Astrocyte of the spinal cord (primary cell): ENCODE measurements at regions not wholly inside any gene's neighbourhood (a gene's known extent, or its start where the extent isn't known, plus 50 kb on each side); places are given as distances from the start of the nearest gene placed in this dataset.
A peak's percentile ranks its signal among the peaks of the same experiment; 100 is the strongest.

Experiments used
- DNase-seq: peaks from one replicate; pipeline ENCODE4 v3.0.0; 2011; ENCODE audit warnings: low read depth, low spot score
- H3K4me3 ChIP-seq: 2 replicates; pipeline ENCODE4 v1.5.1; 2011; ENCODE audit warnings: low read depth, mild to moderate bottlenecking, low read length, moderate library complexity
- in situ Hi-C: cut with HindIII; loops from 2 replicates; pipeline ENCODE4 v1.10.0; 2017; ENCODE audit warnings: low sequenced_read_pairs
- TF ChIP-seq, protein P1 (sequence below): IDR thresholded peaks from 2 replicates; pipeline ENCODE4 v1.5.1; 2012; ENCODE audit warnings: low read depth, mild to moderate bottlenecking, low read length, inconsistent platforms

DNA sequence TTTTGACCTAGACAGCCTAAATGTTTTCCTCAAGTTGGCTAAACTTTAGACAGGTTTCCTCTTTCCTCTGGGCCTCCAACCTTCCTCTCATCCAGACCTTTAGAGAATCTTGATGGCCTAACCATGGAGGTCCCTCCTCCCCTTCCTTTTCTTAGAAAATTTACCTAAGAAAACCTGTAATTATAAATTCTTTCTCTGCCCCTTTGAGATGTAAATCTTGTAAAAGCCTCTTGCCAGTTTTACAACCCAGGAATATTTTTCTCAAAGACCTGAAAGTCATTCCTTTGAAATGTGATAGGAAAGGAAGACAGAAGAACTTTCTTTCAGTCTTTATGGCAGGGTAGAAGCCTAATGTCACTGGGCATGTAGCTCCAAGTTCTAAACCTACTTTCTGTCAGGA lies 1752.6 kb upstream of the C9orf72 start:
- no peak for DNase-seq
- no peak overlapping the region for H3K4me3 ChIP-seq
- TF ChIP-seq, protein P1, sequence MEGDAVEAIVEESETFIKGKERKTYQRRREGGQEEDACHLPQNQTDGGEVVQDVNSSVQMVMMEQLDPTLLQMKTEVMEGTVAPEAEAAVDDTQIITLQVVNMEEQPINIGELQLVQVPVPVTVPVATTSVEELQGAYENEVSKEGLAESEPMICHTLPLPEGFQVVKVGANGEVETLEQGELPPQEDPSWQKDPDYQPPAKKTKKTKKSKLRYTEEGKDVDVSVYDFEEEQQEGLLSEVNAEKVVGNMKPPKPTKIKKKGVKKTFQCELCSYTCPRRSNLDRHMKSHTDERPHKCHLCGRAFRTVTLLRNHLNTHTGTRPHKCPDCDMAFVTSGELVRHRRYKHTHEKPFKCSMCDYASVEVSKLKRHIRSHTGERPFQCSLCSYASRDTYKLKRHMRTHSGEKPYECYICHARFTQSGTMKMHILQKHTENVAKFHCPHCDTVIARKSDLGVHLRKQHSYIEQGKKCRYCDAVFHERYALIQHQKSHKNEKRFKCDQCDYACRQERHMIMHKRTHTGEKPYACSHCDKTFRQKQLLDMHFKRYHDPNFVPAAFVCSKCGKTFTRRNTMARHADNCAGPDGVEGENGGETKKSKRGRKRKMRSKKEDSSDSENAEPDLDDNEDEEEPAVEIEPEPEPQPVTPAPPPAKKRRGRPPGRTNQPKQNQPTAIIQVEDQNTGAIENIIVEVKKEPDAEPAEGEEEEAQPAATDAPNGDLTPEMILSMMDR, result no peak
- in situ Hi-C loops, result no loop called here

DNA sequence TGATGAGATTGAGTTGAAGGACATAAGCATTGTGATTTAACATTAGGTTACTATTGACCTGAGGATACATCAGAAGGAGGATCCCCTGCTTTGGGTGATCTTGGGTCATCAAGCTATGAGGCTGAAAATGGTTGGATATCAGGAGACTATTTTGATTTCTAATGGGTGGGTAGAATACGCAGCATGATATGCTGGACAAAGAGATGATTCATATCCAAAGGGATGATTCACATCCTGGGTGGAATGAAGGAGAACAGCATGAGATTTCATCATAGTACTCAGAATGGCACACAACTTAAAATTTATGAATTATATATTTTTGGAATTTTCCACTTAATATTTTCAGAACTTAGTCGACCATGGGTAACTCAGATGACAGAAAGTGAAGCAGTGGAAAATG lies 1759.5 kb upstream of the C9orf72 start:
- DNase-seq, result peak; percentile 64
- no peak overlapping the region for H3K4me3 ChIP-seq
- in situ Hi-C loops, result no loop called here
- TF ChIP-seq, protein P1, result no peak

DNA sequence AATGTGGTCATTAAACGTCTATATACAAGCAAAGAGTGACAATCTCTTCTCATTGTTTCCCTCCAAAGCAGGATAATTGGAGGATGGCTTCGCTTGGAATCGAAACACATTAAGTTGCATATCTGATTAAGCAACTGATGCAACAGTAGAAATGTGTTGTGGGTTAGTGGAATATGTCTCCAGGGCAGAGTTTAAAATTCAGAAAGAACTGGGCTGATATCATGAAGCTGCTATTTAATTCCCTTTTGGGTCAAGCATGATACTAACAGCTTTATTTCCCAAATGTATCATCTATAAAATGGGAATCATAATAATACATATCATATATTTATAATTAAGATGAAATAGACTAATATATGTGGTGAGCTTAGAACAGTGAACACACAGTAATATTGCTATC lies 1763.0 kb upstream of the C9orf72 start:
- no peak overlapping the region for H3K4me3 ChIP-seq
- in situ Hi-C loops, result no loop called here
- no peak for DNase-seq
- TF ChIP-seq, protein P1, result no peak

DNA sequence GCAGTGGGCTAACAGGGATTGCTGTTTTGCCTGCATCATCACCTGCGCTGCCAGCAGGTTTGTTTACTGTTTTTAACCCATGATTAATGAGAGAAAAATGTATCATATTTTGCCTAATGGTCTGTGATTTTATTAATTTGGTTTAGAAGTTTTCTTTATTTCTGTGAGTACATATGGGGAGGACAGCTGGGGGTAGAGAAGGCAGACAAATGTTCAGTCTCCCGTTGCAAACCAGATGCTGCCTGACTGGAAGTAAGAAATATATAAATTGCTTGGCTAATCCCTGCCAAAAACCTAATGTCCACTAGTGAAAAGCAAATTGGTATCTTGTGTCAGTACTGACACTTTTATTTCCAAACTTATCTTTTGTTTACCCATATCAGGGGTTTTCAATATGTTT lies 1766.1 kb upstream of the C9orf72 start:
- no peak overlapping the region for H3K4me3 ChIP-seq
- in situ Hi-C loops, result no loop called here
- TF ChIP-seq, protein P1, result no peak
- DNase-seq, result no peak

DNA sequence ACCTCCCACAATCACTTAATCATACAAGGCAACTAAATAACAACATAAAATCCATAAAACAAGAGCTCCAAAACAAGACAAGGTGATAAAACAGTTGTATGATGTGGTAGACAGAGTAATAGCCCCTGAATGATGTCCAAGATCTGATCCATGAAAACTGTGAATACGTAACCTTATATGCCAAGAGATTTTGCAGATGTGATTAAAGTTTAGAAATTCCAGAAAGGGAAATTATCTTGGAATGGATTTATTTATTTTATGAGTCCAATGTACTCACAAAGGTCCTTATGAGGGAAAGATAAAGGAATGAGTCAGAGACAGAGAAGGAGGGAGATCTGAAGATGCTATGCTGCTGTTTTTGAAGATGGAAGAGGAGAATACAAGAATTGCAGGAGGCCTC lies 1775.7 kb upstream of the C9orf72 start:
- in situ Hi-C loops, result no loop called here
- DNase-seq, result peak; percentile 29
- TF ChIP-seq, protein P1, result no peak
- H3K4me3 ChIP-seq, result no peak overlapping the region

DNA sequence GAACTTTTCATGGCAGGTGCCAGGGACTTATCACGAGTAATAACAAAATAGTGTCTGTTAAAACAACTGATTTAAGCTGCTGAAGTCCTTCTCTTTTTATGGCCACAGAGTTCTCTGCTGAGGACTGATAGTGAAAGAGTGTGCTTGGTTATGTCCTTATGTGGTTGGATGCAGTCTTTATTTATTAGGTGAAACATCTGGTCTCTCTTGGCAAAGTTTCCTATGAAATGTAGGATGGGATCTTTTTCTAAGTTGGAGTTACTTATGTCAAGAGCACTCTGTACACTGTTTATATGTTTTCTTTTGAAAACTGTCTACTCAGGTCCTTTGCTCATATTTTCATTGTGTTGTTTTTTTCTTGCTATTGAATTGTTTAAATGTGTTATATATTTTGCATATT lies 1816.1 kb upstream of the C9orf72 start:
- TF ChIP-seq, protein P1, result no peak
- in situ Hi-C loops, result no loop called here
- H3K4me3 ChIP-seq, result no peak overlapping the region
- no peak for DNase-seq

DNA sequence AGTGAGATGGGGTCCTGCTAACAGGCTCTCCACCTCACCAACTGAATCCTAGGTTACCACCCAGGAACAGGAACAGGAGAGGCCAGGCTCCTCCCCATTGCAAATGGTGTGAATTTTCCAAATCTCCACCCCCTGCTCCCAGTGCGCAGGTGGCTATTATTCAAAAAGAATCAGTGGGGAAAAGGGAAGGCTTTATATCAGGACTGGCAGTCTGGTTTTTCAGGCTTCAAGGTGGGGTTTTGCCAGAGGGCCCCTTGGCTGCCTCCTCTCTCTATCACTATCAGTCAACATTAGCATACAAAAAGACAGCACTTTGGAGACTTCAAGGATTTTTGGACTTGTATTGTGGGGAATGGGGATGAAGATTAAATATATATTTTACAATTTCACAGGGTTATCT lies 1817.6 kb upstream of the C9orf72 start:
- in situ Hi-C loops, result no loop called here
- H3K4me3 ChIP-seq, result no peak overlapping the region
- TF ChIP-seq, protein P1, result no peak
- DNase-seq, result no peak
